GM12878 (cell line): ENCODE measurements at regions not wholly inside any gene's neighbourhood (a gene's known extent, or its start where the extent isn't known, plus 50 kb on each side); places are given as distances from the start of the nearest gene placed in this dataset.

Experiments
- ATAC-seq: fragments of 200-7000 bp; cut with Tn5 transposase; 3 replicates; pipeline ENCODE4 v1.9.1; 2020; ENCODE audit warnings: mild to moderate bottlenecking, moderate library complexity
- BruUV-seq: library from RNA; stranded (reverse); fragments of 400-500 nt; replicated peaks from 2 replicates; lab custom pipeline; 2021; lab: Mats Ljungman, UMichigan
- CTCF ChIA-PET: fragments of 300-600 bp; sonication (Branson Sonifier 250); formaldehyde crosslinking; extraction: SDS; loops from one replicate; lab custom pipeline; 2021; ENCODE audit warnings: inconsistent platforms; lab: Yijun Ruan, JAX
- POLR2A ChIA-PET: fragments of 350-600 bp; formaldehyde crosslinking; extraction: SDS; loops from one replicate; lab custom pipeline; 2021; ENCODE audit warnings: inconsistent platforms; lab: Charles Lee
- RAD21 ChIA-PET: fragments of 300-600 bp; sonication (Branson Sonifier 250); formaldehyde crosslinking; loops from one replicate; lab custom pipeline; 2023; ENCODE audit warnings: antibody characterized with exemption; ENCODE audit not compliant: unreplicated experiment; lab: Charles Lee
- SMC1A ChIA-PET: fragments of 300-600 bp; sonication (Branson Sonifier 250); formaldehyde crosslinking; loops from one replicate; lab custom pipeline; 2023; ENCODE audit not compliant: unreplicated experiment, uncharacterized antibody; lab: Charles Lee
- DNase-seq: peaks from one replicate; pipeline ENCODE4 v3.0.0-alpha.2; 2011; ENCODE audit warnings: low read depth, low spot score
- FAIRE-seq: peaks from 3 replicates; lab custom pipeline; 2011; peaks lifted over from hg19 to GRCh38; lab: Jason Lieb, UNC
- H2AFZ ChIP-seq: 2 replicates; pipeline ENCODE4 v1.6.0; 2011; ENCODE audit warnings: low read depth, low read length, control low read depth; ENCODE audit not compliant: control insufficient read depth
- H3K27ac ChIP-seq: 2 replicates; pipeline ENCODE4 v1.5.1; 2011; ENCODE audit warnings: control low read depth; ENCODE audit not compliant: control insufficient read depth, insufficient read depth
- H3K27me3 ChIP-seq, 2 experiments: replicated peaks in 1 of 2; 2 replicates each; pipeline versions ENCODE4 v1.6.0 to v1.6.1; 2011; ENCODE audit warnings: low read length in 1 of 2; ENCODE audit not compliant: control insufficient read depth in 2 of 2, insufficient read depth in 2 of 2
- H3K36me3 ChIP-seq, 2 experiments: 2 replicates each; pipeline ENCODE4 v1.5.1; 2011; ENCODE audit warnings: low read length in 1 of 2; ENCODE audit not compliant: control insufficient read depth in 2 of 2, insufficient read depth in 2 of 2
- H3K4me1 ChIP-seq: 2 replicates; pipeline ENCODE4 v1.6.1; 2011; ENCODE audit warnings: mild to moderate bottlenecking, low read length, moderate library complexity, mixed read lengths; ENCODE audit not compliant: control insufficient read depth, insufficient read depth
- H3K4me2 ChIP-seq: 2 replicates; pipeline ENCODE4 v1.6.0; 2011; ENCODE audit warnings: control low read depth; ENCODE audit not compliant: control insufficient read depth, insufficient read depth
- H3K4me3 ChIP-seq: fragments of 200-600 bp; sonication (generic); 2 replicates; pipeline ENCODE4 v1.5.1; 2016
- H3K79me2 ChIP-seq: 2 replicates; pipeline ENCODE4 v1.6.0; 2011; ENCODE audit warnings: low read length; ENCODE audit not compliant: control insufficient read depth, insufficient read depth
- H3K9ac ChIP-seq: 2 replicates; pipeline ENCODE4 v1.8.0; 2011; ENCODE audit warnings: low read length, control low read depth, mixed read lengths; ENCODE audit not compliant: control insufficient read depth, insufficient read depth
- H3K9me3 ChIP-seq: replicated peaks from 3 replicates; pipeline ENCODE4 v1.5.1; 2011; ENCODE audit warnings: mild to moderate bottlenecking, low read length; ENCODE audit not compliant: control insufficient read depth, insufficient read depth
- H4K20me1 ChIP-seq: 2 replicates; pipeline ENCODE4 v1.6.0; 2011; ENCODE audit not compliant: control insufficient read depth, insufficient read depth
- ATF3 ChIP-seq: IDR thresholded peaks from 2 replicates; pipeline ENCODE4 v1.6.1; 2011; ENCODE audit warnings: low read depth, mild to moderate bottlenecking, low read length, moderate library complexity, borderline replicate concordance; ENCODE audit errors: extremely low read depth
- ATF7 ChIP-seq: fragments of 450-650 bp; IDR thresholded peaks from 2 replicates; pipeline ENCODE4 v1.6.1; 2016; ENCODE audit warnings: low read depth, mild to moderate bottlenecking
- BHLHE40 ChIP-seq, 2 experiments: fragments of 450-650 bp in 1 of 2; IDR thresholded peaks; 2 replicates each; pipeline ENCODE4 v1.6.1; 2011 to 2017; ENCODE audit warnings: low read depth in 2 of 2, borderline replicate concordance in 1 of 2, improper control_type of control experiment in 1 of 2, low read length in 1 of 2, mild to moderate bottlenecking in 1 of 2
- CHD4 ChIP-seq: fragments of 200-600 bp; sonication (generic); IDR thresholded peaks from 2 replicates; pipeline ENCODE4 v1.6.1; 2016; ENCODE audit warnings: mild to moderate bottlenecking
- ELK1 ChIP-seq: IDR thresholded peaks from 2 replicates; pipeline ENCODE4 v1.6.1; 2012; ENCODE audit warnings: low read depth, low read length, improper control_type of control experiment
- EP300 ChIP-seq, 2 experiments: fragments of 150-350 bp in 1 of 2; IDR thresholded peaks; 2 replicates each; pipeline ENCODE4 v1.6.1; 2011 to 2012; ENCODE audit warnings: low read depth in 2 of 2, low read length in 2 of 2, borderline replicate concordance in 1 of 2, improper control_type of control experiment in 1 of 2, inconsistent platforms in 1 of 2; ENCODE audit not compliant: control insufficient read depth in 1 of 2
- IKZF2 ChIP-seq, 2 experiments: fragments of 450-650 bp; IDR thresholded peaks; 2 replicates each; pipeline ENCODE4 v1.6.1; 2017; ENCODE audit warnings: mild to moderate bottlenecking in 2 of 2, moderate library complexity in 2 of 2
- MTA2 ChIP-seq: fragments of 450-650 bp; IDR thresholded peaks from 2 replicates; pipeline ENCODE4 v1.6.1; 2016; ENCODE audit warnings: low read depth, mild to moderate bottlenecking, moderate library complexity
- NBN ChIP-seq: fragments of 450-650 bp; IDR thresholded peaks from 2 replicates; pipeline ENCODE4 v1.6.1; 2016
- PKNOX1 ChIP-seq: fragments of 450-650 bp; IDR thresholded peaks from 2 replicates; pipeline ENCODE4 v1.6.1; 2016; ENCODE audit warnings: mild to moderate bottlenecking
- RAD51 ChIP-seq: fragments of 450-650 bp; IDR thresholded peaks from 2 replicates; pipeline ENCODE4 v1.6.1; 2016; ENCODE audit warnings: moderate library complexity, mild to moderate bottlenecking, inconsistent platforms
- RFX5 ChIP-seq: IDR thresholded peaks from 2 replicates; pipeline ENCODE4 v1.6.1; 2011; ENCODE audit warnings: low read depth, low read length, improper control_type of control experiment
- SMARCA5 ChIP-seq: fragments of 450-650 bp; IDR thresholded peaks from 2 replicates; pipeline ENCODE4 v1.6.1; 2017; ENCODE audit warnings: mild to moderate bottlenecking
- YY1 ChIP-seq: IDR thresholded peaks from 2 replicates; pipeline ENCODE4 v1.6.1; 2011; ENCODE audit warnings: low read depth, mild to moderate bottlenecking, low read length
- ZNF384 ChIP-seq: IDR thresholded peaks from 2 replicates; pipeline ENCODE4 v1.6.1; 2012; ENCODE audit warnings: low read depth, mild to moderate bottlenecking, low read length, improper control_type of control experiment, borderline replicate concordance
- ZSCAN29 ChIP-seq: fragments of 450-650 bp; IDR thresholded peaks from 2 replicates; pipeline ENCODE4 v1.6.1; 2017; ENCODE audit warnings: mild to moderate bottlenecking, moderate library complexity
- WGBS: methylation state at CpG from one replicate; pipeline ENCODE4 v1.1.6; 2016; ENCODE audit warnings: low lambda C conversion rate; ENCODE audit not compliant: insufficient replicate concordance, insufficient coverage; ENCODE audit errors: missing lambda C conversion rate; 5-methylcytosine and 5-hydroxymethylcytosine counted together
- in situ Hi-C: fragments of 300-500 bp; cut with MboI; formaldehyde crosslinking; loops from 9 replicates; pipeline ENCODE4 v1.14.3; 2018; ENCODE audit warnings: mixed read lengths
- intact Hi-C: fragments of 100-400 bp; cut with micrococcal nuclease; formaldehyde crosslinking; loops from one replicate; pipeline ENCODE4 v1.14.2; 2022; ENCODE audit not compliant: unreplicated experiment
- TF ChIP-seq, protein P1 (sequence below): fragments of 450-650 bp; IDR thresholded peaks from 2 replicates; pipeline ENCODE4 v1.6.1; 2017; ENCODE audit warnings: mild to moderate bottlenecking, moderate library complexity

- DNase-seq, result no peak
- POLR2A ChIA-PET, result interaction anchor here (0.5 to 6.1 kb wide), 20 partner anchors 9 to 206 kb away, joined by 3 to 100 read pairs (median 6); no protein-coding TSS in a partner anchor
- intact Hi-C loops (no loop called here), in situ Hi-C loops (no loop called here)
- H3K9me3 ChIP-seq, result no peaks in the 10 kb centered on the region
- H3K4me2 ChIP-seq, result no peak overlapping the region
- no TSS peak for BruUV-seq
- ATAC-seq, result peak; percentile 66
- H3K4me1 ChIP-seq, result no peaks in the 10 kb centered on the region
- H3K27ac ChIP-seq, result no peak overlapping the region
- RAD21 ChIA-PET, result interaction anchor here (0.7 to 9.5 kb wide), 34 partner anchors 8 to 365 kb away, joined by 3 to 197 read pairs (median 6); no protein-coding TSS in a partner anchor
- no peak overlapping the region for H3K9ac ChIP-seq
- H3K27me3 ChIP-seq, result no peaks in the 10 kb centered on the region
- no peaks in the 10 kb centered on the region for H3K79me2 ChIP-seq
- no peaks in the 10 kb centered on the region for H3K36me3 ChIP-seq
- SMC1A ChIA-PET, result interaction anchor here (0.5 to 19.4 kb wide), 23 partner anchors 8 to 345 kb away, joined by 3 to 370 read pairs (median 11); no protein-coding TSS in a partner anchor
- WGBS, result 48% methylated on average over 9 of the region's 9 CpGs
- H3K4me3 ChIP-seq, result no peak overlapping the region
- H2AFZ ChIP-seq, result no peak overlapping the region
- FAIRE-seq, result no peak
- CTCF ChIA-PET, result interaction anchor here (0.7 to 6.0 kb wide), 25 partner anchors 8 to 365 kb away, joined by 3 to 57 read pairs (median 4); no protein-coding TSS in a partner anchor
- H4K20me1 ChIP-seq, result no peaks in the 10 kb centered on the region
- no peak for TF ChIP-seq ATF3
- peak in 1 of 2 experiments; percentile 58; a peak in 2 of 4 replicates for TF ChIP-seq BHLHE40 (IDR thresholded peaks at IDR 0.05; ENCODE audit: borderline replicate concordance in 1 of 2, low read depth in 2 of 2, low read length in 1 of 2)
- TF ChIP-seq RAD51, result peak; percentile 70
- peak; percentile 58; the same call in 1 of the 2 replicates for TF ChIP-seq MTA2
- TF ChIP-seq RFX5, result no peak
- TF ChIP-seq, protein P1, sequence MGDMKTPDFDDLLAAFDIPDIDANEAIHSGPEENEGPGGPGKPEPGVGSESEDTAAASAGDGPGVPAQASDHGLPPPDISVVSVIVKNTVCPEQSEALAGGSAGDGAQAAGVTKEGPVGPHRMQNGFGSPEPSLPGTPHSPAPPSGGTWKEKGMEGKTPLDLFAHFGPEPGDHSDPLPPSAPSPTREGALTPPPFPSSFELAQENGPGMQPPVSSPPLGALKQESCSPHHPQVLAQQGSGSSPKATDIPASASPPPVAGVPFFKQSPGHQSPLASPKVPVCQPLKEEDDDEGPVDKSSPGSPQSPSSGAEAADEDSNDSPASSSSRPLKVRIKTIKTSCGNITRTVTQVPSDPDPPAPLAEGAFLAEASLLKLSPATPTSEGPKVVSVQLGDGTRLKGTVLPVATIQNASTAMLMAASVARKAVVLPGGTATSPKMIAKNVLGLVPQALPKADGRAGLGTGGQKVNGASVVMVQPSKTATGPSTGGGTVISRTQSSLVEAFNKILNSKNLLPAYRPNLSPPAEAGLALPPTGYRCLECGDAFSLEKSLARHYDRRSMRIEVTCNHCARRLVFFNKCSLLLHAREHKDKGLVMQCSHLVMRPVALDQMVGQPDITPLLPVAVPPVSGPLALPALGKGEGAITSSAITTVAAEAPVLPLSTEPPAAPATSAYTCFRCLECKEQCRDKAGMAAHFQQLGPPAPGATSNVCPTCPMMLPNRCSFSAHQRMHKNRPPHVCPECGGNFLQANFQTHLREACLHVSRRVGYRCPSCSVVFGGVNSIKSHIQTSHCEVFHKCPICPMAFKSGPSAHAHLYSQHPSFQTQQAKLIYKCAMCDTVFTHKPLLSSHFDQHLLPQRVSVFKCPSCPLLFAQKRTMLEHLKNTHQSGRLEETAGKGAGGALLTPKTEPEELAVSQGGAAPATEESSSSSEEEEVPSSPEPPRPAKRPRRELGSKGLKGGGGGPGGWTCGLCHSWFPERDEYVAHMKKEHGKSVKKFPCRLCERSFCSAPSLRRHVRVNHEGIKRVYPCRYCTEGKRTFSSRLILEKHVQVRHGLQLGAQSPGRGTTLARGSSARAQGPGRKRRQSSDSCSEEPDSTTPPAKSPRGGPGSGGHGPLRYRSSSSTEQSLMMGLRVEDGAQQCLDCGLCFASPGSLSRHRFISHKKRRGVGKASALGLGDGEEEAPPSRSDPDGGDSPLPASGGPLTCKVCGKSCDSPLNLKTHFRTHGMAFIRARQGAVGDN, result peak; percentile 65; the same call in 1 of the 2 replicates
- 0 out of 2 replicates have a peak, but pooled peaks have one; percentile 17 for TF ChIP-seq SMARCA5
- TF ChIP-seq PKNOX1, result peak; percentile 59
- TF ChIP-seq NBN, result peak; percentile 54; the same call in 1 of the 2 replicates
- TF ChIP-seq YY1, result no peak
- TF ChIP-seq EP300 (IDR thresholded peaks at IDR 0.05; ENCODE audit: borderline replicate concordance in 1 of 2, control insufficient read depth in 1 of 2, low read depth in 2 of 2, low read length in 2 of 2), result peak in 1 of 2 experiments; percentile 46; a peak in 1 of 4 replicates
- TF ChIP-seq ELK1, result no peak
- no peak for TF ChIP-seq ZNF384
- TF ChIP-seq CHD4, result no peak
- TF ChIP-seq IKZF2 (IDR thresholded peaks at IDR 0.05), result no peak; a peak in 1 of 4 replicates
- peak; percentile 86 for TF ChIP-seq ZSCAN29
- TF ChIP-seq ATF7, result peak; percentile 57; the same call in 1 of the 2 replicates
Measured at GRCh38 chr20:6920991-6921613, 153.6 kb downstream of the BMP2 start.
